Astrocyte of the cerebellum (primary cell): ENCODE measurements at regions not wholly inside any gene's neighbourhood (a gene's known extent, or its start where the extent isn't known, plus 50 kb on each side); places are given as distances from the start of the nearest gene placed in this dataset.

Experiments
- DNase-seq: peaks from one replicate; pipeline ENCODE4 v3.0.0-alpha.2; 2011; ENCODE audit warnings: low read depth
- H3K4me3 ChIP-seq: 2 replicates; pipeline ENCODE4 v1.5.1; 2011; ENCODE audit warnings: mild to moderate bottlenecking, low read depth, low read length, moderate library complexity
- CTCF ChIP-seq: IDR thresholded peaks from 2 replicates; pipeline ENCODE4 v1.5.1; 2012; ENCODE audit warnings: low read length, low read depth, moderate library complexity, mild to moderate bottlenecking; ENCODE audit errors: missing control alignments
- in situ Hi-C: cut with HindIII; loops from 2 replicates; pipeline ENCODE4 v1.10.0; 2017; ENCODE audit warnings: low sequenced_read_pairs

GRCh38 chr4:19054916-19055315 is 1033.4 kb upstream of the LCORL start:
- in situ Hi-C loops: no loop called here
- no peak overlapping the region for H3K4me3 ChIP-seq
- no peak for TF ChIP-seq CTCF

DNA sequence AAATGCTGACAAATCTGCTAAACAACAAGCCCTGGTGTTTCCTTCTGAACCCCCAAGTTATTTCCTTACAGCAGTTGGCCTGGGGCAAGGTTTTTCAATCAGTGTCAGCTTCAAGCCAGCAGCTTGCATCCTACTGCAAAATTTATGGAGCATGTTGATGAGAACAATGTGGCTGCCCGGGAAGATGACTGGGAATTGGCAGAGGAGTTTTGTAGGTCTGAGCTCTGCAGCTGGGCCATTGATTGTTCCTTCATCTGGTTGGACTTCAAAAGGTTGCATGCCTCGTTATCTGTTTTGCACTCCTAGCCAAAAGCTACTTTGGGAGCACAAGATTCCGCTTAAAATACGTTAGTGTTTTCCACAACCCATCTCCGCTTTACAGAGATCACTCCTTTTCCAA is 1030.3 kb upstream of the LCORL start:
- no peak overlapping the region for H3K4me3 ChIP-seq
- no peak for DNase-seq
- TF ChIP-seq CTCF: no peak
- in situ Hi-C loops: no loop called here

More at GRCh38 chr4:19054916-19055315, 1033.4 kb upstream of the LCORL start:
- DNase-seq: no peak

DNA sequence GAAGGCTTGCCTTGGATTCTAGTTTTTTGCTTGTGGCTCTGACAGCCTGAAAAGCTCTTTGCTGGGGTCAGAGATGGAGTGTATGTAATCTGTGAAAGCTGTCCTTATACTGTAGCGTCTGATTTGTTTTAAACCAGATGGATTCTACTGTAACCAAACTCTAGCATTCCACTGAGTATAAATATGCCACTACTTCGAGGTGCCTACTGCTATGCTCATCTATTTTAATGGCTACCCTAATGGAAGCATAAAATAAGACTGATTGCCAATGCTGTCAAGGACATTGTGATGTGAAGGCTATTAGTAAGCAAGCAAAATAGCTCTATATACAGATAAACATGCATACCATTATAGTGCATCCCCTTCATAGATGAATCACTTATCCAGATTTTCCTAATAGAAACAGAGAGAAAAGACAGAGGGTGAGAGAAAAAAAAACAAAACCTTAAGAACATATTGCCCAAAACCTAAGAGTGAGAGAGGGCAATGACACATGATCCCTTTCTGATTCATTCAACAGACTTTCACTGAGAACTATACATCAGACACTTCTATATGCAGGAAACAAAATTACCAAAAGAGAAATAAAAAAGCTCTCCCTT is 1025.8 kb upstream of the LCORL start:
- no peak for DNase-seq
- no peak overlapping the region for H3K4me3 ChIP-seq
- no peak for TF ChIP-seq CTCF
- in situ Hi-C loops: no loop called here

GRCh38 chr4:19039816-19040215 is 1018.3 kb upstream of the LCORL start:
- in situ Hi-C loops: no loop called here
- no peak for TF ChIP-seq CTCF

GRCh38 chr4:19038231-19038630 is 1016.7 kb upstream of the LCORL start:
- DNase-seq: no peak
- no peak for TF ChIP-seq CTCF
- H3K4me3 ChIP-seq: no peak overlapping the region
- in situ Hi-C loops: no loop called here

More at GRCh38 chr4:19039816-19040215, 1018.3 kb upstream of the LCORL start:
- H3K4me3 ChIP-seq: no peak overlapping the region
- no peak for DNase-seq

GRCh38 chr4:19033816-19034733 is 1012.5 kb upstream of the LCORL start:
- in situ Hi-C loops: no loop called here
- H3K4me3 ChIP-seq: no peak overlapping the region
- DNase-seq: no peak
- TF ChIP-seq CTCF: no peak
